ENCODE measurements at regions not wholly inside any gene's neighbourhood (a gene's known extent, or its start where the extent isn't known, plus 50 kb on each side); places are given as distances from the start of the nearest gene placed in this dataset.

- DNase-seq (ENCODE audit: low read depth) = no peak
Measured at GRCh38 chr14:82719617-82720016, 1186.0 kb upstream of the SEL1L start.

- DNase-seq (ENCODE audit: low read depth) = no peak
Measured at GRCh38 chr14:82720431-82720830, 1186.8 kb upstream of the SEL1L start.

GRCh38 chr14:82720946-82721345 is 1187.3 kb upstream of the SEL1L start:
- DNase-seq (ENCODE audit: low read depth) = no peak

GRCh38 chr14:82724316-82724715 is 1190.7 kb upstream of the SEL1L start:
- DNase-seq (ENCODE audit: low read depth) = no peak

- no peak for DNase-seq (ENCODE audit: low read depth)
Measured at GRCh38 chr14:82725213-82725612, 1191.6 kb upstream of the SEL1L start.

GRCh38 chr14:82731526-82731925 is 1197.9 kb upstream of the SEL1L start:
- no peak for DNase-seq (ENCODE audit: low read depth)

- no peak for DNase-seq (ENCODE audit: low read depth)
Measured at GRCh38 chr14:82740547-82740946, 1206.9 kb upstream of the SEL1L start.

GRCh38 chr14:82755476-82755875 is 1221.8 kb upstream of the SEL1L start:
- no peak for DNase-seq (ENCODE audit: low read depth)

- no peak for DNase-seq (ENCODE audit: low read depth)
Measured at GRCh38 chr14:82755923-82756322, 1222.3 kb upstream of the SEL1L start.

GRCh38 chr14:82757776-82758175 is 1224.1 kb upstream of the SEL1L start:
- DNase-seq (ENCODE audit: low read depth) = no peak

GRCh38 chr14:82759656-82760055 is 1226.0 kb upstream of the SEL1L start:
- no peak for DNase-seq (ENCODE audit: low read depth)

- DNase-seq (ENCODE audit: low read depth) = no peak
Measured at GRCh38 chr14:82766123-82766522, 1232.5 kb upstream of the SEL1L start.

GRCh38 chr14:82766996-82767395 is 1233.3 kb upstream of the SEL1L start:
- no peak for DNase-seq (ENCODE audit: low read depth)

GRCh38 chr14:82776958-82777357 is 1243.3 kb upstream of the SEL1L start:
- DNase-seq (ENCODE audit: low read depth) = no peak

- no peak for DNase-seq (ENCODE audit: low read depth)
Measured at GRCh38 chr14:82778008-82778590, 1244.4 kb upstream of the SEL1L start.

GRCh38 chr14:82778601-82779000 is 1244.9 kb upstream of the SEL1L start:
- DNase-seq (ENCODE audit: low read depth) = no peak

GRCh38 chr14:82779301-82779700 is 1245.6 kb upstream of the SEL1L start:
- no peak for DNase-seq (ENCODE audit: low read depth)

GRCh38 chr14:82785756-82786482 is 1252.3 kb upstream of the SEL1L start:
- DNase-seq (ENCODE audit: low read depth) = no peak

GRCh38 chr14:82786483-82786880 is 1252.8 kb upstream of the SEL1L start:
- DNase-seq (ENCODE audit: low read depth) = no peak

- DNase-seq (ENCODE audit: low read depth) = no peak
Measured at GRCh38 chr14:82796086-82796485, 1262.4 kb upstream of the SEL1L start.

GRCh38 chr14:82798276-82798675 is 1264.6 kb upstream of the SEL1L start:
- DNase-seq (ENCODE audit: low read depth) = no peak

- DNase-seq (ENCODE audit: low read depth) = no peak
Measured at GRCh38 chr14:82805892-82806825, 1272.5 kb upstream of the SEL1L start.

GRCh38 chr14:82811246-82811645 is 1277.6 kb upstream of the SEL1L start:
- DNase-seq (ENCODE audit: low read depth) = no peak

Data from Daoy (cell line).